A549 (cell line): ENCODE measurements at regions not wholly inside any gene's neighbourhood (a gene's known extent, or its start where the extent isn't known, plus 50 kb on each side); places are given as distances from the start of the nearest gene placed in this dataset.

Source experiments
- ATAC-seq, 2 experiments: fragments of 200-7000 bp in 1 of 2; fragments of >200 bp in 1 of 2; cut with Nextera tagmentation in 1 of 2; cut with Tn5 transposase in 1 of 2; 3 replicates each; pipeline versions ENCODE4 v1.8.0 to v1.9.1; 2018 to 2020; ENCODE audit warnings: mild to moderate bottlenecking in 1 of 2, moderate library complexity in 1 of 2
- CTCF ChIA-PET: fragments of 300-600 bp; sonication (Branson Sonifier 250); formaldehyde crosslinking; extraction: SDS; loops from one replicate; lab custom pipeline; 2021; ENCODE audit warnings: antibody characterized with exemption, inconsistent platforms; lab: Yijun Ruan, JAX
- POLR2A ChIA-PET: fragments of 350-600 bp; formaldehyde crosslinking; extraction: SDS; loops from one replicate; lab custom pipeline; 2021; ENCODE audit warnings: antibody characterized with exemption, inconsistent platforms; lab: Yijun Ruan, JAX
- DNase-seq, 2 experiments: peaks; one replicate each; pipeline versions ENCODE4 v3.0.0 to v3.0.0-alpha.2; 2011 to 2016; ENCODE audit warnings: low read depth in 1 of 2, low spot score in 1 of 2
- FAIRE-seq: peaks from 2 replicates; lab custom pipeline; 2011; peaks lifted over from hg19 to GRCh38; lab: Jason Lieb, UNC
- H3K27ac ChIP-seq, 2 experiments: fragments of >200 bp; sonication (Bioruptor Twin); formaldehyde crosslinking; 3 replicates each; pipeline ENCODE4 v1.5.1; 2016 to 2017
- H3K4me1 ChIP-seq: fragments of >200 bp; sonication (Bioruptor Twin); formaldehyde crosslinking; 3 replicates; pipeline ENCODE4 v1.6.1; 2016
- H3K4me2 ChIP-seq: fragments of >200 bp; sonication (Bioruptor Twin); formaldehyde crosslinking; 3 replicates; pipeline ENCODE4 v1.6.1; 2016
- H3K4me3 ChIP-seq: fragments of >200 bp; sonication (Bioruptor Twin); formaldehyde crosslinking; 3 replicates; pipeline ENCODE4 v1.5.1; 2016
- H3K9me3 ChIP-seq: fragments of >200 bp; sonication (Bioruptor Twin); formaldehyde crosslinking; 3 replicates; pipeline ENCODE4 v1.6.1; 2016
- BCL3 ChIP-seq: fragments of >200 bp; sonication (Bioruptor Twin); formaldehyde crosslinking; IDR thresholded peaks from 3 replicates; pipeline ENCODE4 v1.6.1; 2016
- CBX8 ChIP-seq: fragments of 200-600 bp; sonication (generic); IDR thresholded peaks from 2 replicates; pipeline ENCODE4 v1.6.1; 2016
- CEBPB ChIP-seq, 2 experiments: fragments of >200 bp in 1 of 2; sonication (Bioruptor Twin) in 1 of 2; formaldehyde crosslinking in 1 of 2; IDR thresholded peaks; 2 replicates each; pipeline ENCODE4 v1.6.1; 2012 to 2016
- CTCF ChIP-seq: fragments of >200 bp; sonication (Bioruptor Twin); formaldehyde crosslinking; IDR thresholded peaks from 3 replicates; pipeline ENCODE4 v1.5.1; 2016
- ELK1 ChIP-seq: fragments of 150-350 bp; IDR thresholded peaks from 2 replicates; pipeline ENCODE4 v1.6.1; 2014; ENCODE audit warnings: low read depth, mild to moderate bottlenecking, low read length
- EP300 ChIP-seq, 2 experiments: fragments of >200 bp; sonication (Bioruptor Twin); formaldehyde crosslinking; IDR thresholded peaks; 2 replicates in 1 of 2; 3 replicates in 1 of 2; pipeline ENCODE4 v1.6.1; 2016 to 2017
- ESRRA ChIP-seq: fragments of 150-350 bp; IDR thresholded peaks from 2 replicates; pipeline ENCODE4 v1.6.1; 2014; ENCODE audit warnings: mild to moderate bottlenecking, low read length, borderline replicate concordance
- FOSB ChIP-seq: fragments of 250-450 bp; sonication (Bioruptor Pico); IDR thresholded peaks from 2 replicates; pipeline ENCODE4 v1.5.0; 2020; ENCODE audit warnings: mild to moderate bottlenecking, moderate library complexity
- FOXS1 ChIP-seq: fragments of 250-450 bp; sonication (Bioruptor Pico); IDR thresholded peaks from 2 replicates; pipeline ENCODE4 v1.5.0; 2020; ENCODE audit warnings: mild to moderate bottlenecking, moderate library complexity
- HDAC2 ChIP-seq: fragments of 200-600 bp; sonication (generic); IDR thresholded peaks from 2 replicates; pipeline ENCODE4 v1.6.1; 2016
- HMGXB4 ChIP-seq: fragments of 250-450 bp; sonication (Bioruptor Pico); IDR thresholded peaks from 2 replicates; pipeline ENCODE4 v1.5.0; 2021; ENCODE audit warnings: mild to moderate bottlenecking, moderate library complexity, borderline replicate concordance
- HOXA7 ChIP-seq: fragments of 250-450 bp; sonication (Bioruptor Pico); IDR thresholded peaks from 2 replicates; pipeline ENCODE4 v1.5.0; 2020; ENCODE audit warnings: mild to moderate bottlenecking, moderate library complexity
- JUN ChIP-seq, 2 experiments: fragments of >200 bp; sonication (Bioruptor Twin); formaldehyde crosslinking; IDR thresholded peaks; 2 replicates in 1 of 2; 3 replicates in 1 of 2; pipeline ENCODE4 v1.6.1; 2016 to 2017
- MAFK ChIP-seq: fragments of 450-650 bp; IDR thresholded peaks from 2 replicates; pipeline ENCODE4 v1.6.1; 2014; ENCODE audit not compliant: partially characterized antibody
- MAX ChIP-seq: IDR thresholded peaks from 2 replicates; pipeline ENCODE4 v1.6.1; 2012
- NPAS2 ChIP-seq: fragments of 250-450 bp; sonication (Bioruptor Pico); IDR thresholded peaks from 2 replicates; pipeline ENCODE4 v1.8.0; 2022; ENCODE audit warnings: mild to moderate bottlenecking, moderate library complexity, borderline replicate concordance
- NR3C1 ChIP-seq: fragments of >200 bp; sonication (Bioruptor Twin); formaldehyde crosslinking; IDR thresholded peaks from 3 replicates; pipeline ENCODE4 v1.6.1; 2017
- PBX3 ChIP-seq: IDR thresholded peaks from 2 replicates; pipeline ENCODE4 v1.6.1; 2012
- POLR2A ChIP-seq: IDR thresholded peaks from 2 replicates; pipeline ENCODE4 v1.6.1; 2012; ENCODE audit warnings: mild to moderate bottlenecking, low read length
- RARB ChIP-seq: fragments of 250-450 bp; sonication (Bioruptor Pico); IDR thresholded peaks from 2 replicates; pipeline ENCODE4 v1.8.0; 2021; ENCODE audit warnings: mild to moderate bottlenecking, moderate library complexity
- RCOR1 ChIP-seq: fragments of 150-350 bp; IDR thresholded peaks from 2 replicates; pipeline ENCODE4 v1.6.1; 2014; ENCODE audit warnings: antibody characterized with exemption, low read length, low read depth
- REST ChIP-seq: fragments of 200-600 bp; sonication (generic); IDR thresholded peaks from 2 replicates; pipeline ENCODE4 v1.6.1; 2016; ENCODE audit warnings: antibody characterized with exemption, mild to moderate bottlenecking, moderate library complexity
- RFX5 ChIP-seq: fragments of 450-650 bp; IDR thresholded peaks from 2 replicates; pipeline ENCODE4 v1.7.1; 2014; ENCODE audit warnings: antibody characterized with exemption, mild to moderate bottlenecking, moderate library complexity
- SREBF2 ChIP-seq: fragments of 450-650 bp; IDR thresholded peaks from 2 replicates; pipeline ENCODE4 v1.6.1; 2014; ENCODE audit warnings: mild to moderate bottlenecking, moderate library complexity
- TFCP2L1 ChIP-seq: fragments of 250-450 bp; sonication (Bioruptor Pico); IDR thresholded peaks from 2 replicates; pipeline ENCODE4 v1.5.0; 2021; ENCODE audit warnings: mild to moderate bottlenecking
- TP53 ChIP-seq: fragments of 250-450 bp; sonication (Bioruptor Pico); IDR thresholded peaks from 2 replicates; pipeline ENCODE4 v1.5.0; 2021; ENCODE audit warnings: mild to moderate bottlenecking, moderate library complexity
- USF2 ChIP-seq: fragments of 450-650 bp; IDR thresholded peaks from 2 replicates; pipeline ENCODE4 v1.6.1; 2014; ENCODE audit warnings: antibody characterized with exemption
- ZFP36 ChIP-seq: fragments of 450-650 bp; IDR thresholded peaks from 2 replicates; pipeline ENCODE4 v1.6.1; 2014; ENCODE audit warnings: borderline replicate concordance; ENCODE audit not compliant: partially characterized antibody
- WGBS: methylation state at CpG from one replicate; pipeline ENCODE4 v1.1.6; 2017; ENCODE audit errors: missing lambda C conversion rate; 5-methylcytosine and 5-hydroxymethylcytosine counted together

- WGBS = 3% methylated on average over 2 of the region's 2 CpGs
- no peaks in the 10 kb centered on the region for H3K9me3 ChIP-seq
- TF ChIP-seq ELK1 (no peak), FOXS1 (CRISPR knock-in tag) (no peak), NR3C1 (no peak), HDAC2 (no peak), ESRRA (no peak), HMGXB4 (CRISPR knock-in tag) (no peak), TP53 (no peak), USF2 (no peak), ZFP36 (no peak), REST (no peak), RCOR1 (no peak), MAFK (no peak), EP300 (IDR thresholded peaks at IDR 0.05) (no peak), PBX3 (no peak), CBX8 (no peak)
- FAIRE-seq = no peak
- CTCF ChIA-PET = no interaction called here
- peak overlapping the region; percentile 72 for H3K4me2 ChIP-seq
- no peak overlapping the region for H3K4me3 ChIP-seq
- POLR2A ChIA-PET = no interaction called here
- peak overlapping the region; percentile 71 to 85 for H3K27ac ChIP-seq
- ATAC-seq = peak; percentile 47 to 56; a peak in 3 of 6 replicates
- peaks cover 43% of the 10 kb centered on the region for H3K4me1 ChIP-seq
- peak in 1 of 2 experiments; percentile 16 for DNase-seq
Measured at GRCh38 chr2:180291060-180291459, 284.0 kb upstream of the CWC22 start.

- DNase-seq (peak in 1 of 2 experiments; percentile 59), FAIRE-seq (no peak), ATAC-seq (peak; percentile 64 to 80; a peak in 4 of 6 replicates)
- Histone ChIP-seq H3K4me2 (peak overlapping the region; percentile 72), H3K27ac (peak overlapping the region; percentile 23 to 51; a peak in 3 of 6 replicates), H3K4me3 (no peak overlapping the region), H3K9me3 (no peaks in the 10 kb centered on the region), H3K4me1 (peaks cover 43% of the 10 kb centered on the region)
- ChIA-PET CTCF (no interaction called here), POLR2A (no interaction called here)
- 14% methylated on average over 4 of the region's 4 CpGs for WGBS
- TF ChIP-seq SREBF2 = no peak
- no peak for TF ChIP-seq POLR2A
- no peak for TF ChIP-seq FOSB (CRISPR knock-in tag)
- no peak for TF ChIP-seq CTCF
- no peak for TF ChIP-seq HDAC2
- TF ChIP-seq RFX5 = no peak
- TF ChIP-seq CEBPB (IDR thresholded peaks at IDR 0.05) = peak; percentile 17 to 85; a peak in 2 of 4 replicates
- no peak for TF ChIP-seq TFCP2L1 (CRISPR knock-in tag)
- no peak for TF ChIP-seq EP300 (IDR thresholded peaks at IDR 0.05)
- no peak for TF ChIP-seq NPAS2 (CRISPR knock-in tag)
- no peak for TF ChIP-seq HOXA7
- TF ChIP-seq MAX = peak; percentile 27; the same call in 1 of the 2 replicates
- TF ChIP-seq JUN (IDR thresholded peaks at IDR 0.05) = no peak
- no peak for TF ChIP-seq TP53
- TF ChIP-seq RARB (CRISPR knock-in tag) = no peak
- TF ChIP-seq BCL3 = no peak
- TF ChIP-seq RCOR1 = no peak
- TF ChIP-seq FOXS1 (CRISPR knock-in tag) = no peak
Measured at GRCh38 chr2:180289627-180290026, 282.5 kb upstream of the CWC22 start.
